Esophagus squamous epithelium (tissue), 5 donors: ENCODE measurements at regions not wholly inside any gene's neighbourhood (a gene's known extent, or its start where the extent isn't known, plus 50 kb on each side); places are given as distances from the start of the nearest gene placed in this dataset.

Source experiments
- DNase-seq: peaks from one replicate; lab custom pipeline; 2025; lab: John Stamatoyannopoulos, UW
- H3K27ac ChIP-seq, 4 donors: fragments of 200-600 bp; sonication (generic); one replicate each; pipeline ENCODE4 v1.5.1; 2016 to 2019; ENCODE audit warnings: mild to moderate bottlenecking in 1 of 4
- H3K27me3 ChIP-seq, 4 donors: fragments of 200-600 bp; sonication (generic); 1 replicate in 3 of 4; 2 replicates in 1 of 4; pipeline versions ENCODE4 v1.5.1 to v1.6.0; 2017 to 2021; ENCODE audit warnings: antibody characterized with exemption in 1 of 4
- H3K36me3 ChIP-seq, 3 donors: fragments of 200-600 bp; sonication (generic); one replicate each; pipeline ENCODE4 v1.5.1; 2016 to 2019
- H3K4me1 ChIP-seq, 3 donors: fragments of 200-600 bp; sonication (generic); one replicate each; pipeline ENCODE4 v1.5.1; 2017 to 2019
- H3K4me3 ChIP-seq, 4 donors: fragments of 200-600 bp; sonication (generic); 1 replicate in 3 of 4; 2 replicates in 1 of 4; pipeline ENCODE4 v1.5.1; 2016 to 2019; ENCODE audit warnings: mild to moderate bottlenecking in 2 of 4, moderate library complexity in 1 of 4
- H3K9me3 ChIP-seq, 3 donors: fragments of 200-600 bp; sonication (generic); one replicate each; pipeline ENCODE4 v1.5.1; 2016 to 2019
- POLR2A ChIP-seq, 4 donors: fragments of 450-650 bp; IDR thresholded peaks; one replicate each; pipeline ENCODE4 v1.6.1; 2017; ENCODE audit warnings: antibody characterized with exemption in 4 of 4, mild to moderate bottlenecking in 4 of 4, moderate library complexity in 3 of 4
- WGBS, 2 donors: methylation state at CpG; one replicate each; pipeline ENCODE4 v1.1.5; 2018; 5-methylcytosine and 5-hydroxymethylcytosine counted together
- intact Hi-C: fragments of 100-400 bp; cut with DNase I; formaldehyde crosslinking; loops from one replicate; pipeline ENCODE4 v1.15.0; 2022
- TF ChIP-seq, protein P1 (sequence below), 6 experiments: fragments of 450-650 bp in 4 of 6; fragments of 200-600 bp in 2 of 6; sonication (generic) in 2 of 6; IDR thresholded peaks; one replicate each; pipeline ENCODE4 v1.5.1; 2016 to 2019; ENCODE audit warnings: antibody characterized with exemption in 6 of 6, mild to moderate bottlenecking in 4 of 6, moderate library complexity in 4 of 6
- donor health status: DM: yes; HTN: yes; CAD: no.

DNA sequence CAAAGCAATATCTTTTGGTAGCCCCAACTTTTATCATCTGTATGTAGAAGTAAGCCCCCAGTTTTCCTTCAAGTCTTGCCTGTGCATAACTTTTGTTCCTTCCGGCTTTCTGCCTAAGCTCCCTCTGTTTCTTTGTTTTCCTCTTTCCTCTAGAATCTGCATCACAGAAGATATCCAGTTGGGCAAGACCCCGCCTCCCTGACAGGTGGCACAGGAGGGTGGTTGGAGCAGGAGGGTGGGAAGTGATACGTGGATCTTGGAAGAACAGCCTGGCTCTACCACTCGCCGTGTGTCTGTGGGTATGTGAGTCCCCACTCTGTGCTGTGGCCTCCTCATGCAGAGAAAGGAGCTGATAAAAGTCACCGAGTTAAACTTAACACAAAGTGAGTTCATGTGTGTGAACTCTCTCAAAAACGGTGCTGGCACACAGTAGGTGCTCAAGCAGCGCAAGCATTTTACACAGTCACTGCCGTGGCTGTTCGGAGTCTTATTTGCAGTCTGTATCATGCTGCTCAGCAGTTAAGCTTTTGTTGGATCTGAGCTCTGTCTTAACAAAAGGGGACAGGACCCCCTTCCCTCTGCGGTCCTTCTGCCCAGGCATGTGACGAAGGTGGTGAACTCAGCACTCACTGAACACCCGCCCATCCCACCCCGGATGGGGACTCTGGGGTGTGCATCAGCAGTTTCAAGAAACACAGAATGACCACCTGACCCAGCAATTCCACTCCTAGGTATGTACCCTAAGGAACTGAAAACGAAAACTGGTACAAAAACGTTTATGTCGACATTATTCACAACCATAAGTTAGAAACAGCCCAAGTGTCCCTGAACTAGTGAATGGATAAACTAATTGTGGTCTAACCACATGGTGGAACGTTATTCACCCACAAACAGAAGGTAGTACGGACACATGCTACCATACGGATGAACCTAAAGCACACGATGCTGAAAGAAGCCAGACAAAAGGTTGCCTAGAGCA lies 249.1 kb downstream of the CTTN start:
- Histone ChIP-seq H3K36me3 (no peaks in the 10 kb centered on the region), H3K27ac (no peak overlapping the region), H3K27me3 (peaks cover 0 to 5% (median 0%) of the 10 kb centered on the region in 4 donors), H3K4me1 (no peaks in the 10 kb centered on the region), H3K4me3 (no peak overlapping the region), H3K9me3 (no peaks in the 10 kb centered on the region)
- 47 to 50% methylated on average over 13 to 18 of the region's 21 CpGs for WGBS, 2 donors
- no peak for DNase-seq
- TF ChIP-seq POLR2A (IDR thresholded peaks at IDR 0.05): no peak
- TF ChIP-seq, protein P1, sequence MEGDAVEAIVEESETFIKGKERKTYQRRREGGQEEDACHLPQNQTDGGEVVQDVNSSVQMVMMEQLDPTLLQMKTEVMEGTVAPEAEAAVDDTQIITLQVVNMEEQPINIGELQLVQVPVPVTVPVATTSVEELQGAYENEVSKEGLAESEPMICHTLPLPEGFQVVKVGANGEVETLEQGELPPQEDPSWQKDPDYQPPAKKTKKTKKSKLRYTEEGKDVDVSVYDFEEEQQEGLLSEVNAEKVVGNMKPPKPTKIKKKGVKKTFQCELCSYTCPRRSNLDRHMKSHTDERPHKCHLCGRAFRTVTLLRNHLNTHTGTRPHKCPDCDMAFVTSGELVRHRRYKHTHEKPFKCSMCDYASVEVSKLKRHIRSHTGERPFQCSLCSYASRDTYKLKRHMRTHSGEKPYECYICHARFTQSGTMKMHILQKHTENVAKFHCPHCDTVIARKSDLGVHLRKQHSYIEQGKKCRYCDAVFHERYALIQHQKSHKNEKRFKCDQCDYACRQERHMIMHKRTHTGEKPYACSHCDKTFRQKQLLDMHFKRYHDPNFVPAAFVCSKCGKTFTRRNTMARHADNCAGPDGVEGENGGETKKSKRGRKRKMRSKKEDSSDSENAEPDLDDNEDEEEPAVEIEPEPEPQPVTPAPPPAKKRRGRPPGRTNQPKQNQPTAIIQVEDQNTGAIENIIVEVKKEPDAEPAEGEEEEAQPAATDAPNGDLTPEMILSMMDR (IDR thresholded peaks at IDR 0.05): no peak
- intact Hi-C loops: no loop called here

DNA sequence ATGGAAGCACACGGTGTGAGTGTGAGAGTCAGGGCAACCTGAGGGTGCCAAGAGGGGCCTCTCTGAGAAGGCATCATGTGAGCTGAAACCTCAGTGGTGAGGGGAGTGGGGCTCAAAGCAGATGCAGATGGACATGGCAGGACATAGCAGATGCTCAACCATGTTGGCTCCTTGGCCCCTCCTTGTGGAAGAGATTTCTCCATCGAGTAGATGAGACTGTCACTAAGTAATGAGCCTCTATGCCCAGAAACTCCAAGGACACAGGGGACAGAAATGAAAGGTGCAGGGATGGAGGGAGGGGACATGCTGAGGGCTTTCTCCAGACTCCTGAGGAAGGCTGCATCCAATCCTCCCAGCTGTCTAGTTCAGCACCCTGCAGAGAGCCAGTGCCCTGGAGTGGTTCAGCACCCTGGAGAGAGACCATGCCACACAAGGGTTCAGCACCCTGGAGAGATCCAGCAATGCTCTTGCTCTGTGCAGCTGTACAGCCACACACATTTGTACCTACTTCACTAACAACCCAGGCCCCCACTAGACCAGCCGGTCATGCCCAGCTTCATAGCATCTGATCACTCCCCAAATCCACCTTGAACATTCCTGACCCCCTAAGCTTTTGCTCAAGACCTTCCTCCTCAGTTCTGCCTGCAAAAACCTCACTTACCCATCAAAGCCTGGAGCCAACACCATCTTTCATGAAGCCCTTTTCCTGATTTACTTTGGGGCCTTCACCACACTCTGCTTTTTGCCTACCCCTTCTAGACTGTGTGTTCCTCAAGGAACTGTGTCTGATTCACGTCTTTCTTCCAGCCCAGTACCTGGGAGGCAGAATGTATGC lies 252.0 kb downstream of the CTTN start:
- no peak for DNase-seq
- Histone ChIP-seq H3K27ac (no peak overlapping the region), H3K36me3 (no peaks in the 10 kb centered on the region), H3K4me3 (no peak overlapping the region), H3K4me1 (no peaks in the 10 kb centered on the region), H3K27me3 (no peaks in the 10 kb centered on the region), H3K9me3 (no peaks in the 10 kb centered on the region)
- 43 to 50% methylated on average over 3 to 4 of the region's 4 CpGs for WGBS, 2 donors
- TF ChIP-seq, protein P1 (IDR thresholded peaks at IDR 0.05): no peak
- TF ChIP-seq POLR2A (IDR thresholded peaks at IDR 0.05): no peak
- intact Hi-C loops: no loop called here

DNA sequence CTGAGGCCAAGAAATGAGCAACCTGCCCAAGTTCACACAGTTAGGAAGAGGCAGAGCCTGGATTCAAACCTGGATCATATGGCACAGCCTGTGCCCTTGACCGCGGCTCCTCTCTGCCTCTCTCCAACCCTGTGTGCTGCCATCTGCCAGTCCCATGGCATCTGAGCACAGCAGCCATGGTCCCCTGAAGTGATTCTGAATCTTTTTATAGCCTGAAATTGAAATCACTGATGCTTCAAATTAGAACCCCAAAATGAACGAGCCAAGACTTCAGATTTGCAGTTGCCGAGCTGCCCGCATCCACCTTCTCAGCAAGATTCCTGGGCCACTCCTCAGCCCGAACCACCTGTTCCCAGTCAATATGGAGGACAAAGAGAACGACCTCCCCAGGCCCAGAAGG lies 252.7 kb downstream of the CTTN start:
- Histone ChIP-seq H3K4me3 (no peak overlapping the region), H3K4me1 (no peaks in the 10 kb centered on the region), H3K27ac (no peak overlapping the region), H3K27me3 (peaks cover 0 to under 1% (median 0%) of the 10 kb centered on the region in 4 donors), H3K9me3 (no peaks in the 10 kb centered on the region), H3K36me3 (no peaks in the 10 kb centered on the region)
- WGBS, 2 donors: 73 to 77% methylated on average over 7 of the region's 7 CpGs
- intact Hi-C loops: no loop called here
- no peak for DNase-seq
- TF ChIP-seq, protein P1 (IDR thresholded peaks at IDR 0.05): no peak
- no peak for TF ChIP-seq POLR2A (IDR thresholded peaks at IDR 0.05)

DNA sequence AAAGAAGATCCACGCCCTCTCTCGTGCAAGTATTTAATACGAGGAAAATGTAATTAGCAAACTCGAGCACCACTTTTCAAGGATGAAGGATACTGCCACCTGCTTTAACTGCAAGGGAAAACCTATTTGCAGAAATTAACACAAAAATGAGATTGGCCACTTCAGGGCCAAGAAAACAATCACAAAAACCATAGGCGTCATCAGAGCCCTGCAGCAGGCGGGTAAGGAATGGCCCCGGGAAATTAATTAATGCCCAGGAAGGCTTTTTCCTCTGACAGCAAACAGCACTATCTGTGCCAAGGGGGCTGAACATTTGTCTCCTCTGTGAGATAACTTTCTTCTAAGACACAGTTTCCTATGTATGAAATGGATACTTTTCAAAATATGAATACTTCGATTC lies 255.7 kb downstream of the CTTN start:
- intact Hi-C loops: no loop called here
- H3K36me3 ChIP-seq: no peaks in the 10 kb centered on the region
- TF ChIP-seq, protein P1 (IDR thresholded peaks at IDR 0.05): no peak
- no peak for TF ChIP-seq POLR2A (IDR thresholded peaks at IDR 0.05)
- no peak for DNase-seq
- H3K4me1 ChIP-seq: no peaks in the 10 kb centered on the region
- H3K4me3 ChIP-seq: no peak overlapping the region
- 74 to 79% methylated on average over 8 of the region's 8 CpGs for WGBS, 2 donors
- H3K27me3 ChIP-seq: peaks cover 0 to 6% (median 0%) of the 10 kb centered on the region in 4 donors
- H3K9me3 ChIP-seq: no peaks in the 10 kb centered on the region
- no peak overlapping the region for H3K27ac ChIP-seq
